Suprapubic skin (tissue), 4 donors: ENCODE measurements at regions not wholly inside any gene's neighbourhood (a gene's known extent, or its start where the extent isn't known, plus 50 kb on each side); places are given as distances from the start of the nearest gene placed in this dataset.
A peak's percentile ranks its signal among the peaks of the same experiment; 100 is the strongest.
"Not testable (repeated sequence)": the region's sequence is repeated elsewhere in the genome, so short reads cannot be mapped to it uniquely, and the experiment has no call there.

Experiments used
- DNase-seq, 2 donors: peaks; one replicate each; pipeline ENCODE4 v3.0.0-alpha.2; 2019; ENCODE audit warnings: low spot score in 2 of 2
- H3K27ac ChIP-seq: fragments of 200-600 bp; sonication (generic); one replicate; pipeline ENCODE4 v1.5.1; 2019
- H3K27me3 ChIP-seq: fragments of 200-600 bp; sonication (generic); one replicate; pipeline ENCODE4 v1.5.1; 2019
- H3K36me3 ChIP-seq: fragments of 200-600 bp; sonication (generic); one replicate; pipeline ENCODE4 v1.5.1; 2019
- H3K4me1 ChIP-seq: fragments of 200-600 bp; sonication (generic); one replicate; pipeline ENCODE4 v1.5.1; 2019
- H3K4me3 ChIP-seq: fragments of 200-600 bp; sonication (generic); one replicate; pipeline ENCODE4 v1.5.1; 2019; ENCODE audit warnings: mild to moderate bottlenecking
- H3K9me3 ChIP-seq: fragments of 200-600 bp; sonication (generic); one replicate; pipeline ENCODE4 v1.5.1; 2019
- CTCF ChIP-seq, 2 donors: fragments of 200-600 bp in 1 of 2; fragments of 450-650 bp in 1 of 2; sonication (generic) in 1 of 2; IDR thresholded peaks; one replicate each; pipeline ENCODE4 v1.5.1; 2016 to 2019; ENCODE audit warnings: antibody characterized with exemption in 2 of 2, mild to moderate bottlenecking in 1 of 2, moderate library complexity in 1 of 2
- EP300 ChIP-seq: sonication (generic); formaldehyde crosslinking; IDR thresholded peaks from one replicate; pipeline ENCODE4 v1.6.1; 2017; ENCODE audit warnings: antibody characterized with exemption
- POLR2A ChIP-seq, 2 donors: fragments of 450-650 bp; IDR thresholded peaks; one replicate each; pipeline ENCODE4 v1.6.1; 2017; ENCODE audit warnings: antibody characterized with exemption in 2 of 2, mild to moderate bottlenecking in 2 of 2, moderate library complexity in 2 of 2
- POLR2AphosphoS5 ChIP-seq, 3 donors: sonication (generic); formaldehyde crosslinking; IDR thresholded peaks; one replicate each; pipeline ENCODE4 v1.6.1; 2017; ENCODE audit warnings: antibody characterized with exemption in 3 of 3
- WGBS: methylation state at CpG from one replicate; pipeline ENCODE4 v1.1.5; 2018; 5-methylcytosine and 5-hydroxymethylcytosine counted together

DNA sequence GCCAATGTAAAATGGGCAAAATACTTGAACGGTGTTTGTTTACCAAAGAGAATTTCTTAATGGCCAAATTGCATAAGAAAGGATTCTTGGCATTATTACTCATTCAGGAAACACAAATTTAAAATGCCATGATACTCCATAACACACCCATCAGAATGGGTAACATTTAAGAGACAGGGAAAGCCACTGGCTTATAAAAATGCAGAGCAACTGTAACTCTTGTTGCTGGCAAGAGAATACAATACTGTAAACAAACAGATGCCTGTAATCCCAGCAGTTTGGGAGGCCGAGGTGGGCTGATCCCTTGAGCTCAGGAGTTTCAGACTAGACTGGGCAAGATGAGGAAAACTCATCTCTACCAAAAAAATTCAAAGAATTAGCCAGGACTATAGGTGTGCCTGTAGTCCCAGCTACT lies 125.8 kb upstream of the NBPF11 start:
- not testable (repeated sequence) for H3K4me3 ChIP-seq, H3K27ac ChIP-seq, H3K4me1 ChIP-seq, H3K9me3 ChIP-seq, DNase-seq, H3K36me3 ChIP-seq
- peaks cover 40% of the 10 kb centered on the region for H3K27me3 ChIP-seq
- WGBS = 19% methylated on average over 2 of the region's 2 CpGs

DNA sequence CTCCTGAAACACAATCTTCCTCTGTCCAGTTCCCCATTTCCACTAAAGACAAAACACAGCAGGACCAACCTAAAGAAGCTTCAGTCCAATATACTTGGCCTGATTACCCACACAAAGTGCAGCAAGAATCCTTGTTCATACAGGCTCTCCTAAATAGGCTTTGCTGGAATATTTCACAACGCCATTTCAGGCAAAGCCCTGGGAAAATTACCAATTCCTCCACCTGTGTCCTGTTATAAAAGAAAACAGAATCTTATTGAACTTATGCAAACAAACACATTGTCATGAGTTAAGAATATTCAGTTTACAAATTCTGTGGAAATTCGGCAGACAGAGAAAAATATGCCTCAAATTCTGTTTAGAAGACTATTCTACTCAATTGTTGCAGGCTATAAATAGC lies 115.0 kb upstream of the NBPF11 start:
- not testable (repeated sequence) for DNase-seq

GRCh38 chr1:148264374-148265276 lies 112.5 kb upstream of the NBPF11 start:
- H3K4me3 ChIP-seq = peak overlapping the region; percentile 60
- no peak for TF ChIP-seq POLR2A (IDR thresholded peaks at IDR 0.05)
- no peak for DNase-seq
- H3K27me3 ChIP-seq = no peaks in the 10 kb centered on the region
- peak overlapping the region; percentile 88 for H3K27ac ChIP-seq
- H3K36me3 ChIP-seq = no peaks in the 10 kb centered on the region
- peaks cover 13% of the 10 kb centered on the region for H3K4me1 ChIP-seq
- no peaks in the 10 kb centered on the region for H3K9me3 ChIP-seq
- 47% methylated on average over 29 of the region's 29 CpGs for WGBS

More for the DNA sequence above, 115.0 kb upstream of the NBPF11 start:
- not testable (repeated sequence) for H3K27ac ChIP-seq, H3K36me3 ChIP-seq, H3K9me3 ChIP-seq, H3K4me3 ChIP-seq, H3K27me3 ChIP-seq
- 75% methylated on average over 2 of the region's 2 CpGs for WGBS
- H3K4me1 ChIP-seq = peaks cover 13% of the 10 kb centered on the region

DNA sequence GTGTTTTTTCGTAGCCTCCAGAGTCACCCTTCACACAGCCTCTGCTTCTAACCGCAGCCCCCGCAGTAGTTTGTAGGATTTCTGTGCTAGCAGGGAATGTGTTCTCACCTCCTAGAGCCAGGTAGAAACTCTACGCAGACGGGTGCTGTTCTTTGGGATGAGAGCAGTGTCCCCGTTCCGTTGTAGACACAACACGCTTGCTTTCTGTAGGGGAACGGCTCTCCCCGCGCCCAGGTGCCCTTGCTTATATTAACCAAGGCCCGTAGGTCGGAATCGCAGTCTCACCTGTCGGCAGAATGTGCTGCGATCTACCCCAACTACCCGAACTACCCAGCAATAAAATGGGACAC lies 111.8 kb upstream of the NBPF11 start:
- Histone ChIP-seq H3K27me3 (no peaks in the 10 kb centered on the region), H3K4me3 (peak overlapping the region; percentile 60), H3K27ac (peak overlapping the region; percentile 88), H3K36me3 (no peaks in the 10 kb centered on the region), H3K9me3 (no peaks in the 10 kb centered on the region), H3K4me1 (peaks cover 13% of the 10 kb centered on the region)
- DNase-seq = no peak
- WGBS = 5% methylated on average over 17 of the region's 17 CpGs
- TF ChIP-seq POLR2A (IDR thresholded peaks at IDR 0.05) = no peak
- no peak for TF ChIP-seq EP300
- TF ChIP-seq POLR2AphosphoS5 (IDR thresholded peaks at IDR 0.05) = no peak
- TF ChIP-seq CTCF (IDR thresholded peaks at IDR 0.05) = no peak

- WGBS = under 1% methylated on average over 31 of the region's 43 CpGs
- peak overlapping the region; percentile 88 for H3K27ac ChIP-seq
- DNase-seq = peak; percentile 78 to 81
- peak overlapping the region; percentile 60 for H3K4me3 ChIP-seq
- no peak for TF ChIP-seq EP300
- TF ChIP-seq POLR2A (IDR thresholded peaks at IDR 0.05) = peak; percentile 53 to 56
- no peak for TF ChIP-seq CTCF (IDR thresholded peaks at IDR 0.05)
- TF ChIP-seq POLR2AphosphoS5 (IDR thresholded peaks at IDR 0.05) = no peak
- no peaks in the 10 kb centered on the region for H3K9me3 ChIP-seq
- peaks cover 13% of the 10 kb centered on the region for H3K4me1 ChIP-seq
- no peaks in the 10 kb centered on the region for H3K27me3 ChIP-seq
- no peaks in the 10 kb centered on the region for H3K36me3 ChIP-seq
Measured at GRCh38 chr1:148263128-148263905, 111.2 kb upstream of the NBPF11 start.

DNA sequence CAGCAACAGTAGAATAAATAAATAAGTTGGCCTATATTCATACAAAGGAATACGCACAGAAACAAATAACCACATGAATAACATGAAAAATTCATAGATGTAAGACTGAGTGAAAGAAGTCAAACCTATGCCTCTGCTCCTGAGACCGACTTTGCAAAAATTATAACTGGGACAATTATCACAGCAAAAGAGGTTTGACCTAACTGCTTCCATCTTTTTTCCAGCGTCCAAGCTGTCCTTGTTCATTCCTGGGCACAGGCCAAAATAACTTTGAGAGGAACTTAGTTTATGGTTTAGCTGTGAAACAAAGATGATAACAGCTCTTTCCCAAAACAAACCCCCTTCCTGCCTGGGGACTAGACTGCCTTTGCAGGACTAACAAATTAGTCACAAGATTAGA lies 109.6 kb upstream of the NBPF11 start:
- WGBS = 89% methylated on average over 3 of the region's 3 CpGs
- not testable (repeated sequence) for H3K4me3 ChIP-seq, H3K27me3 ChIP-seq, H3K27ac ChIP-seq, H3K9me3 ChIP-seq, H3K36me3 ChIP-seq, DNase-seq
- H3K4me1 ChIP-seq = peaks cover 13% of the 10 kb centered on the region

- WGBS = 66% methylated on average over 4 of the region's 4 CpGs
Measured at GRCh38 chr1:148257886-148258285, 105.8 kb upstream of the NBPF11 start.

More at GRCh38 chr1:148257886-148258285, 105.8 kb upstream of the NBPF11 start:
- H3K4me3 ChIP-seq, H3K9me3 ChIP-seq, H3K27me3 ChIP-seq, H3K36me3 ChIP-seq, DNase-seq, H3K4me1 ChIP-seq: not testable (repeated sequence)
- peak overlapping the region; percentile 7 for H3K27ac ChIP-seq
